ENCODE measurements at regions not wholly inside any gene's neighbourhood (a gene's known extent, or its start where the extent isn't known, plus 50 kb on each side); places are given as distances from the start of the nearest gene placed in this dataset.
"Not testable (repeated sequence)": the region's sequence is repeated elsewhere in the genome, so short reads cannot be mapped to it uniquely, and the experiment has no call there.

GRCh38 chr2:125364192-125364983, 1291.6 kb upstream of the GYPC start:
- DNase-seq (ENCODE audit: low read depth in 2 of 2) = no peak

GRCh38 chr2:125364984-125365265, 1291.0 kb upstream of the GYPC start:
- DNase-seq (ENCODE audit: low read depth in 2 of 2) = no peak

- no peak for DNase-seq (ENCODE audit: low read depth in 2 of 2)
These were observed 1284.1 kb upstream of the GYPC start for GRCh38 chr2:125371867-125372266.

GRCh38 chr2:125373293-125373692, 1282.7 kb upstream of the GYPC start:
- no peak for DNase-seq (ENCODE audit: low read depth in 2 of 2)

- no peak for DNase-seq (ENCODE audit: low read depth in 2 of 2)
These were observed 1269.9 kb upstream of the GYPC start for GRCh38 chr2:125386074-125386473.

GRCh38 chr2:125397535-125398251, 1258.3 kb upstream of the GYPC start:
- no peak for DNase-seq (ENCODE audit: low read depth in 2 of 2)

GRCh38 chr2:125398738-125399524, 1257.0 kb upstream of the GYPC start:
- DNase-seq (ENCODE audit: low read depth in 2 of 2) = no peak

- DNase-seq (ENCODE audit: low read depth in 2 of 2) = no peak
These were observed 1250.1 kb upstream of the GYPC start for GRCh38 chr2:125405816-125406215.

- DNase-seq (ENCODE audit: low read depth in 2 of 2) = no peak
These were observed 1247.0 kb upstream of the GYPC start for GRCh38 chr2:125408874-125409538.

GRCh38 chr2:125418483-125418882, 1237.5 kb upstream of the GYPC start:
- no peak for DNase-seq (ENCODE audit: low read depth in 2 of 2)

- DNase-seq (ENCODE audit: low read depth in 2 of 2) = not testable (repeated sequence)
These were observed 1233.7 kb upstream of the GYPC start for GRCh38 chr2:125422198-125422770.

GRCh38 chr2:125424266-125424785, 1231.6 kb upstream of the GYPC start:
- no peak for DNase-seq (ENCODE audit: low read depth in 2 of 2)

- DNase-seq (ENCODE audit: low read depth in 2 of 2) = no peak
These were observed 1228.1 kb upstream of the GYPC start for GRCh38 chr2:125427721-125428315.

- no peak for DNase-seq (ENCODE audit: low read depth in 2 of 2)
These were observed 1211.9 kb upstream of the GYPC start for GRCh38 chr2:125444106-125444505.

- no peak for DNase-seq (ENCODE audit: low read depth in 2 of 2)
These were observed 1210.5 kb upstream of the GYPC start for GRCh38 chr2:125445495-125445894.

- no peak for DNase-seq (ENCODE audit: low read depth in 2 of 2)
These were observed 1205.9 kb upstream of the GYPC start for GRCh38 chr2:125450092-125450491.

GRCh38 chr2:125455110-125455509, 1200.8 kb upstream of the GYPC start:
- no peak for DNase-seq (ENCODE audit: low read depth in 2 of 2)

- no peak for DNase-seq (ENCODE audit: low read depth in 2 of 2)
These were observed 1199.1 kb upstream of the GYPC start for GRCh38 chr2:125456693-125457363.

- DNase-seq (ENCODE audit: low read depth in 2 of 2) = no peak
These were observed 1184.0 kb upstream of the GYPC start for GRCh38 chr2:125471963-125472362.

GRCh38 chr2:125479143-125479636, 1176.8 kb upstream of the GYPC start:
- no peak for DNase-seq (ENCODE audit: low read depth in 2 of 2)

Data from stimulated activated CD8-positive, alpha-beta memory T cell treated with anti-CD3 and anti-CD28 coated beads, Interleukin-7, amount 100 ng/mL, for 1 hour (primary cell).